Thoracic aorta (tissue), 2 donors: ENCODE measurements at regions not wholly inside any gene's neighbourhood (a gene's known extent, or its start where the extent isn't known, plus 50 kb on each side); places are given as distances from the start of the nearest gene placed in this dataset.
"Not testable (repeated sequence)": the region's sequence is repeated elsewhere in the genome, so short reads cannot be mapped to it uniquely, and the experiment has no call there.

Experiments used
- ATAC-seq: fragments of 150-250 bp; one replicate; pipeline ENCODE4 v1.8.0; 2017; ENCODE audit warnings: low read depth; ENCODE audit not compliant: insufficient number of reproducible peaks, low FRiP score
- DNase-seq: peaks from one replicate; pipeline ENCODE4 v3.0.0-alpha.2; 2020; ENCODE audit warnings: low spot score
- H3K27ac ChIP-seq, 2 donors: fragments of 200-600 bp; sonication (generic); 1 replicate in 1 of 2; 2 replicates in 1 of 2; pipeline ENCODE4 v1.5.1; 2016; ENCODE audit warnings: mild to moderate bottlenecking in 2 of 2, moderate library complexity in 2 of 2
- H3K27me3 ChIP-seq: fragments of 200-600 bp; sonication (generic); replicated peaks from 2 replicates; pipeline ENCODE4 v1.6.0; 2016; ENCODE audit warnings: mild to moderate bottlenecking; ENCODE audit not compliant: insufficient read depth
- H3K36me3 ChIP-seq: fragments of 200-600 bp; sonication (generic); one replicate; pipeline ENCODE4 v1.5.1; 2016
- H3K4me1 ChIP-seq, 2 donors: fragments of 200-600 bp; sonication (generic); 1 replicate in 1 of 2; 2 replicates in 1 of 2; pipeline versions ENCODE4 v1.5.1 to v1.6.0; 2016; ENCODE audit warnings: low read depth in 2 of 2, mild to moderate bottlenecking in 1 of 2; ENCODE audit not compliant: control insufficient read depth in 1 of 2
- H3K4me3 ChIP-seq: fragments of 200-600 bp; sonication (generic); 2 replicates; pipeline ENCODE4 v1.5.1; 2016; ENCODE audit warnings: mild to moderate bottlenecking
- H3K9me3 ChIP-seq: fragments of 200-600 bp; sonication (generic); 2 replicates; pipeline ENCODE4 v1.5.1; 2016

GRCh38 chr15:21174761-21175160 lies 265.5 kb downstream of the POTEB3 start:
- H3K27me3 ChIP-seq, H3K4me1 ChIP-seq, H3K9me3 ChIP-seq, ATAC-seq, H3K27ac ChIP-seq, H3K36me3 ChIP-seq, DNase-seq, H3K4me3 ChIP-seq: not testable (repeated sequence)

GRCh38 chr15:21151203-21151966 lies 285.3 kb upstream of the POTEB2 start:
- ATAC-seq, H3K4me3 ChIP-seq, H3K27ac ChIP-seq, H3K9me3 ChIP-seq, H3K4me1 ChIP-seq, DNase-seq, H3K36me3 ChIP-seq, H3K27me3 ChIP-seq: not testable (repeated sequence)

- not testable (repeated sequence) for ATAC-seq, H3K27me3 ChIP-seq, H3K4me1 ChIP-seq, H3K36me3 ChIP-seq, H3K27ac ChIP-seq, H3K4me3 ChIP-seq, DNase-seq, H3K9me3 ChIP-seq
Observed at GRCh38 chr15:21148136-21148535, 282.0 kb upstream of the POTEB2 start.

GRCh38 chr15:21133893-21134292 lies 267.8 kb upstream of the POTEB2 start:
- ATAC-seq, H3K27ac ChIP-seq, DNase-seq, H3K9me3 ChIP-seq, H3K4me1 ChIP-seq, H3K36me3 ChIP-seq, H3K27me3 ChIP-seq, H3K4me3 ChIP-seq: not testable (repeated sequence)

GRCh38 chr15:21112271-21113053 lies 246.3 kb upstream of the POTEB2 start:
- not testable (repeated sequence) for H3K36me3 ChIP-seq, H3K27ac ChIP-seq, ATAC-seq, H3K9me3 ChIP-seq, DNase-seq, H3K4me1 ChIP-seq, H3K27me3 ChIP-seq, H3K4me3 ChIP-seq

- not testable (repeated sequence) for H3K36me3 ChIP-seq, H3K27ac ChIP-seq, H3K4me3 ChIP-seq, H3K27me3 ChIP-seq, H3K9me3 ChIP-seq, H3K4me1 ChIP-seq, ATAC-seq
- peak; percentile 1 for DNase-seq
Observed at GRCh38 chr15:21111861-21112260, 245.7 kb upstream of the POTEB2 start.

- not testable (repeated sequence) for DNase-seq
Observed at GRCh38 chr15:21111172-21111571, 245.1 kb upstream of the POTEB2 start.

GRCh38 chr15:21110187-21110804 lies 244.2 kb upstream of the POTEB2 start:
- ATAC-seq (peak; percentile 20), DNase-seq (peak; percentile 2)
- H3K4me3 ChIP-seq, H3K9me3 ChIP-seq, H3K36me3 ChIP-seq, H3K4me1 ChIP-seq, H3K27ac ChIP-seq, H3K27me3 ChIP-seq: not testable (repeated sequence)

More at GRCh38 chr15:21111172-21111571, 245.1 kb upstream of the POTEB2 start:
- H3K4me3 ChIP-seq, ATAC-seq, H3K27me3 ChIP-seq, H3K36me3 ChIP-seq, H3K27ac ChIP-seq, H3K4me1 ChIP-seq, H3K9me3 ChIP-seq: not testable (repeated sequence)

GRCh38 chr15:21108384-21108783 lies 242.3 kb upstream of the POTEB2 start:
- not testable (repeated sequence) for DNase-seq, H3K27me3 ChIP-seq, H3K4me3 ChIP-seq, H3K27ac ChIP-seq, H3K36me3 ChIP-seq, ATAC-seq, H3K4me1 ChIP-seq, H3K9me3 ChIP-seq

GRCh38 chr15:21107399-21108381 lies 241.6 kb upstream of the POTEB2 start:
- DNase-seq, H3K27me3 ChIP-seq, H3K4me1 ChIP-seq: not testable (repeated sequence)

GRCh38 chr15:21096599-21096998 lies 230.5 kb upstream of the POTEB2 start:
- H3K4me3 ChIP-seq, DNase-seq, H3K36me3 ChIP-seq, H3K9me3 ChIP-seq, ATAC-seq, H3K4me1 ChIP-seq, H3K27ac ChIP-seq, H3K27me3 ChIP-seq: not testable (repeated sequence)

More at GRCh38 chr15:21107399-21108381, 241.6 kb upstream of the POTEB2 start:
- peak; percentile 39 for ATAC-seq
- H3K36me3 ChIP-seq, H3K27ac ChIP-seq, H3K9me3 ChIP-seq, H3K4me3 ChIP-seq: not testable (repeated sequence)
